HL-60 (cell line): ENCODE measurements at regions not wholly inside any gene's neighbourhood (a gene's known extent, or its start where the extent isn't known, plus 50 kb on each side); places are given as distances from the start of the nearest gene placed in this dataset.

ENCODE experiments used
- DNase-seq, 2 experiments: peaks; one replicate each; pipeline ENCODE4 v3.0.0-alpha.2; 2010 to 2020; ENCODE audit warnings: low read depth in 1 of 2, low spot score in 1 of 2
- H3K27ac ChIP-seq: fragments of 250-450 bp; sonication (Bioruptor Pico); replicated peaks from 2 replicates; pipeline ENCODE4 v1.5.1; 2020; ENCODE audit warnings: mild to moderate bottlenecking, moderate library complexity
- H3K27me3 ChIP-seq: fragments of 250-450 bp; sonication (Bioruptor Pico); 2 replicates; pipeline ENCODE4 v1.5.1; 2021; ENCODE audit warnings: mild to moderate bottlenecking, moderate library complexity; ENCODE audit not compliant: insufficient read depth, poor library complexity, severe bottlenecking
- H3K4me3 ChIP-seq: replicated peaks from 2 replicates; pipeline ENCODE4 v1.5.1; 2011; ENCODE audit warnings: mild to moderate bottlenecking, control low read depth, low read length; ENCODE audit not compliant: insufficient read depth
- CTCF ChIP-seq: IDR thresholded peaks from one replicate; pipeline ENCODE4 v1.5.1; 2011; ENCODE audit warnings: low read length, control low read depth, inconsistent platforms; ENCODE audit not compliant: insufficient read depth
- GABPA ChIP-seq: IDR thresholded peaks from 2 replicates; pipeline ENCODE4 v1.6.1; 2012; ENCODE audit warnings: low read depth
- POLR2AphosphoS5 ChIP-seq: IDR thresholded peaks from 2 replicates; pipeline ENCODE4 v1.6.1; 2012; ENCODE audit warnings: low read depth
- REST ChIP-seq: IDR thresholded peaks from 2 replicates; pipeline ENCODE4 v1.6.1; 2012; ENCODE audit warnings: low read depth; ENCODE audit not compliant: insufficient replicate concordance
- SPI1 ChIP-seq: IDR thresholded peaks from 2 replicates; pipeline ENCODE4 v1.6.1; 2012; ENCODE audit warnings: low read depth, mild to moderate bottlenecking, borderline replicate concordance

- DNase-seq, result no peak
- no peak overlapping the region for H3K4me3 ChIP-seq
- H3K27ac ChIP-seq, result no peak overlapping the region
- no peak for TF ChIP-seq SPI1
- no peak for TF ChIP-seq CTCF
- TF ChIP-seq REST, result no peak
- no peak for TF ChIP-seq POLR2AphosphoS5
- no peaks in the 10 kb centered on the region for H3K27me3 ChIP-seq
Observed at GRCh38 chr4:106627051-106627450, 258.5 kb upstream of the GIMD1 start.

GRCh38 chr4:106624671-106625070 lies 256.1 kb upstream of the GIMD1 start:
- Histone ChIP-seq H3K4me3 (no peak overlapping the region), H3K27ac (no peak overlapping the region), H3K27me3 (no peaks in the 10 kb centered on the region)
- TF ChIP-seq SPI1, result no peak
- TF ChIP-seq POLR2AphosphoS5, result no peak
- TF ChIP-seq CTCF, result no peak
- TF ChIP-seq GABPA, result no peak
- TF ChIP-seq REST, result no peak
- DNase-seq, result no peak

GRCh38 chr4:106618956-106619355 lies 250.4 kb upstream of the GIMD1 start:
- DNase-seq, result no peak
- Histone ChIP-seq H3K27me3 (no peaks in the 10 kb centered on the region), H3K4me3 (no peak overlapping the region), H3K27ac (no peak overlapping the region)
- no peak for TF ChIP-seq CTCF
- TF ChIP-seq SPI1, result no peak
- TF ChIP-seq REST, result no peak
- TF ChIP-seq GABPA, result no peak
- TF ChIP-seq POLR2AphosphoS5, result no peak
